ENCODE measurements at regions not wholly inside any gene's neighbourhood (a gene's known extent, or its start where the extent isn't known, plus 50 kb on each side); places are given as distances from the start of the nearest gene placed in this dataset.

DNA sequence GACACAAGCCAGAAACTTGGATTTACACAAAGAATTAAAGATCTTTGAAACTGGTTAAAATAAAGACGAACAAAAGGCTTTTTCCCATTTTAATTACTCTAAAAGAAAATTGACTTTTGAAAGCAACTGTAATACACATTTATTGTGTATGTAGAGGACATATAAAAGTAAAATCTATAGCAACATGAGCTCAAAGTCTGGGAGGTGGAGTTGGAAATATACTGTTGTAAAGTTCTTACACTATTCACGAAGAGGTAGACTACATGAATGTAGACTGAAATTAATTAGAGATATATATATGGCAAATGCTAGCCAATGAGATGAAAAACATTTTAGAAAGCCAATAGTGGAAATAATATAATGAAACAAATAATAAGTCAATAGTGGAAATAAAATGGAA lies 251.0 kb downstream of the AHR start:
- TF ChIP-seq, protein P1, sequence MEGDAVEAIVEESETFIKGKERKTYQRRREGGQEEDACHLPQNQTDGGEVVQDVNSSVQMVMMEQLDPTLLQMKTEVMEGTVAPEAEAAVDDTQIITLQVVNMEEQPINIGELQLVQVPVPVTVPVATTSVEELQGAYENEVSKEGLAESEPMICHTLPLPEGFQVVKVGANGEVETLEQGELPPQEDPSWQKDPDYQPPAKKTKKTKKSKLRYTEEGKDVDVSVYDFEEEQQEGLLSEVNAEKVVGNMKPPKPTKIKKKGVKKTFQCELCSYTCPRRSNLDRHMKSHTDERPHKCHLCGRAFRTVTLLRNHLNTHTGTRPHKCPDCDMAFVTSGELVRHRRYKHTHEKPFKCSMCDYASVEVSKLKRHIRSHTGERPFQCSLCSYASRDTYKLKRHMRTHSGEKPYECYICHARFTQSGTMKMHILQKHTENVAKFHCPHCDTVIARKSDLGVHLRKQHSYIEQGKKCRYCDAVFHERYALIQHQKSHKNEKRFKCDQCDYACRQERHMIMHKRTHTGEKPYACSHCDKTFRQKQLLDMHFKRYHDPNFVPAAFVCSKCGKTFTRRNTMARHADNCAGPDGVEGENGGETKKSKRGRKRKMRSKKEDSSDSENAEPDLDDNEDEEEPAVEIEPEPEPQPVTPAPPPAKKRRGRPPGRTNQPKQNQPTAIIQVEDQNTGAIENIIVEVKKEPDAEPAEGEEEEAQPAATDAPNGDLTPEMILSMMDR (IDR thresholded peaks at IDR 0.05) = no peak
- TF ChIP-seq POLR2AphosphoS5 (IDR thresholded peaks at IDR 0.05; ENCODE audit: insufficient read depth in 1 of 2, low read depth in 1 of 2) = no peak

Data from vagina (tissue), 2 donors.